22Rv1 (cell line): ENCODE measurements at regions not wholly inside any gene's neighbourhood (a gene's known extent, or its start where the extent isn't known, plus 50 kb on each side); places are given as distances from the start of the nearest gene placed in this dataset.

Experiments
- H3K27ac ChIP-seq: fragments of 450-650 bp; 2 replicates; pipeline ENCODE4 v1.5.1; 2017
- ZFX ChIP-seq: fragments of 450-650 bp; IDR thresholded peaks from 2 replicates; pipeline ENCODE4 v1.6.1; 2017; ENCODE audit warnings: antibody characterized with exemption, borderline replicate concordance
- TF ChIP-seq, protein P1 (sequence below): fragments of 450-650 bp; IDR thresholded peaks from 2 replicates; pipeline ENCODE4 v1.5.1; 2017; ENCODE audit warnings: mild to moderate bottlenecking

DNA sequence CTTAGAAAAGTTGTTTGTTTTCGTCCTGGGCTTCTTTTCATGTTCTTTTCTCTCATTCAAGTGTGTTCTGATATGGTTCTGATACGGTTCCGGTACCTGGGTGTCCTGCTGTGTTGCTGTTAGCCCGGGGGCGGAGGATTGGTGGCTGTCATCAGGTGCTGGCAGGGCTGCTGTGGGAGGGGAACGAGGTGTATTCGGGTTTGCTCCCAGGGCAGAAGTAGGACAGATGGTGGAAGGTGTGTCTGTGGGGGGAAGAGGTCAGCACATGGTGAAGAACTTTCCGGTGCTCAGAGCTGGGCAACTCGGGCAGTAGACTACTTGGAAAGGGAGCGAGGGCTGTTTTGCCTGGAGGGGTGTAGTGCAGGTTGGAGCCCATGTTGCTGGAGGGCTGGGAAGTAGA lies 70.2 kb downstream of the SLC25A47 start:
- TF ChIP-seq, protein P1, sequence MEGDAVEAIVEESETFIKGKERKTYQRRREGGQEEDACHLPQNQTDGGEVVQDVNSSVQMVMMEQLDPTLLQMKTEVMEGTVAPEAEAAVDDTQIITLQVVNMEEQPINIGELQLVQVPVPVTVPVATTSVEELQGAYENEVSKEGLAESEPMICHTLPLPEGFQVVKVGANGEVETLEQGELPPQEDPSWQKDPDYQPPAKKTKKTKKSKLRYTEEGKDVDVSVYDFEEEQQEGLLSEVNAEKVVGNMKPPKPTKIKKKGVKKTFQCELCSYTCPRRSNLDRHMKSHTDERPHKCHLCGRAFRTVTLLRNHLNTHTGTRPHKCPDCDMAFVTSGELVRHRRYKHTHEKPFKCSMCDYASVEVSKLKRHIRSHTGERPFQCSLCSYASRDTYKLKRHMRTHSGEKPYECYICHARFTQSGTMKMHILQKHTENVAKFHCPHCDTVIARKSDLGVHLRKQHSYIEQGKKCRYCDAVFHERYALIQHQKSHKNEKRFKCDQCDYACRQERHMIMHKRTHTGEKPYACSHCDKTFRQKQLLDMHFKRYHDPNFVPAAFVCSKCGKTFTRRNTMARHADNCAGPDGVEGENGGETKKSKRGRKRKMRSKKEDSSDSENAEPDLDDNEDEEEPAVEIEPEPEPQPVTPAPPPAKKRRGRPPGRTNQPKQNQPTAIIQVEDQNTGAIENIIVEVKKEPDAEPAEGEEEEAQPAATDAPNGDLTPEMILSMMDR: no peak
- TF ChIP-seq ZFX: no peak
- H3K27ac ChIP-seq: no peak overlapping the region

DNA sequence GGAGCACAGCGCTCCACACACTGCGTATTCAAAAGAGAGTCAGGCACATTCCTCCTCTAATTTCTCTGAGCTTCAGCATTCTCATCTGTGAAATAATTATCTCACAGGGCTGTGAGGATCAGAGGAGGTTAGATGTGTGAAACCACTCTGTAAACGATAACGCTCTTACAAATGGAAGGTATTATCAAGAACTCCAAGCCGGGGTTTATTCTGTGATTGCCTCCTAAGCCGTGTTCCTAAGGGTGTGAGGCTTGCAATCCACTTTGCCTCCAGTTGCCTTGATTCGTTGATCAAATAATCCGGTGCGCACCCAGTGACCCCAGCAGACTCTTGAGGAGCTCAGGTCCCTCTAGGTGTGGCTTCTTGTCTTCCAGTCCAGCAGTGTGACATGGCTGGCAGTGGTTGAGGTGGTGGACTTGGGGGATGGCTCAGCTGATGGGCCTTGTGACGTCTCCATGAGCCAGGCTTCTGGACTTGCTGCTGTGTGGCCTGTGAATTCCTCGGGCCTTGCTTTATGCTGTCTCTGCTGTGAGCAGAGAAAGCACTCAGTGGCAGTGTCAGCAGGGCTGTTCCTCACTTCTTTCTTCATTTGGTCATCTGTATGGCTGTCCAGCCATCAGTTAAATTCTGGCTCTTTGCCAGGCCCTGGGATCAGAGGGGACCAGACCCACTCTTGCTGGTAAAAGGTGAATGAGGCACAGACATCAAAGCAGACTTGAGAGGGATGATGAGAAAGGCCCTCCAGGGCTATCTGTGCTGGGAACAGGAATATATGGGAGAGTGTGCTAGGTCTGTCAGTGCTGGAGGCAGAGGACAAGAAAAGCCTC lies 71.0 kb downstream of the SLC25A47 start:
- no peak overlapping the region for H3K27ac ChIP-seq
- no peak for TF ChIP-seq ZFX
- TF ChIP-seq, protein P1: no peak

DNA sequence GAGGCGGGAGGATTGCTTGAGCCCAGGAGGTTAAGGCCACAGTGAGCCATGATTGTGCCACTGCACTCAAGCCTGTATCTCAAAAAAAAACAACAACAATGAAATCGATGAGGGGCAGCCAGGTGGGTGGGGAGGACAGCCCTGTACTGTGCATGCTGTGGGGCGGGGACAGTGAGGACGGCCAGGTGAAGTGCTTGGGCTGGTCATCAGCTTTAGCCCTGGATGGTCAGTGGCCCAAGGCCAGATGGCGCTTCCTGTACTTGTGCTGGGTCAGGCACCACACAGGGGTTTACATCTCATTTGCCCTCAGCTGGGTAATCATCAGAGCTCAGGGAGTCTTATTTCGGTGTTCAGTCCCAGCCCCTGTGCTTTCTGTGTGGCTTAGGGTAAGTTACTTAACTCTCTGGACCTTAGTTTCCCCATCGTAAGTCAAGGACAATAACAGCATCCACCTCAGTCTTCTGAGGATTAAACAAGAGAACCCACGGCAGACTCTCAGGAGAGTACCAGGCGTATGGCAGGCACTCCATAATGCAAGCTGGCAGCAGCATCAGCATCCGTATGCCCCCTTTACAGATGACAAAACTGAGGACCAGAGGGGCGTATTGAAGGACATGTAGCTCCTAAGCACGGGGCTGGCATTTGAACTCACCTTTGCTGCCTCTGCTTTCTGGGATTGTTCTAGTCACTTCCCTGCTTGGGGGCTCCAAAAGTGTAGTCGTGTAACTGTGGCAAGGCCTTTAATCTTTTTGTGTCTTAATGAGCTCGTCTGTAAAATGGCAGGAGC lies 71.9 kb downstream of the SLC25A47 start:
- TF ChIP-seq, protein P1: no peak
- TF ChIP-seq ZFX: no peak
- H3K27ac ChIP-seq: no peak overlapping the region

DNA sequence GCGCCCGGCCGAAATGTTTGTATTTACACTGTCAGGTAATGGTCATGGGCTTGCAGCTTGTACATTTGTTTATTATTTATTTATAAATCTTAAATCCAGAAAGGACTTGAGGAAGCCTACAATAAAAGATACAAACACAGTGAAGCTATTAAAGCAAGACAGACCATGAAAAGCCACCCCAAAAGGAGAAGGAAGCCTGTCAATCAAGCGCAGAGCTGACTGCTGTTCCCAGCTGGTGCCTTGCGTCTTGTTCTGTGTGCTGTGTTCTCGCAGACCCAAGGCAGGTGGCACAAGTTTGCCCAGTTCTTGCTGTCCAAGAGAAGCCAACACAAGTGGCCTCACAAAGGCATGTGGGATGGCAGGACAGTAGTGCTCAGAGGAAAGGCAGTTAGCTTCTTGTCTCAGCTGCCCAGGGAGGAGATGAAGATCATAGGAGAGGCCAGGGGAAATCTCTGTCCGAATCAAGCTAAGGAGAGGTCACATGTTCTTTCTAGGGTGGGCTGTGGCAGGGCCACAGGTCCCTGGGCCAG lies 73.2 kb downstream of the SLC25A47 start:
- TF ChIP-seq ZFX: no peak
- TF ChIP-seq, protein P1: no peak
- H3K27ac ChIP-seq: no peak overlapping the region

DNA sequence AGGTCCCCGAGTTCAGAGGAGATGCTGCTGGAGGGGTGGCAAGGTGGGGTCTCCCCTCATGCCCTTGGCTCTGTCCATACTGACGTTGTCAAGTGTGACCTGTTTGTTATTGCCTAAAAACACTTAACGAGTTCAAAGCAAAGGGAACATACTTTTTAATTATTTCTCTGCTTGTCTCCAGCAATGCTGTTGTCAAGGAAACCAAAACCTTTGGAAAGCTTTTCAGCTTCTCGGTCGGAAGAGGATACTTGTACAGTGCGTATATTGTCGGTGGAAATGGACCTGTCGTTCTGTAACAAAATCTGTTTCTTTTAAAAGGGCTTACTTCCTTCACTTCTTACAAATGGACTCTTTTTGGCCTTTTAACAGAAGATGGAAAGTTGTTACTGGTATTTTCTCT lies 73.9 kb downstream of the SLC25A47 start:
- no peak overlapping the region for H3K27ac ChIP-seq
- no peak for TF ChIP-seq ZFX
- TF ChIP-seq, protein P1: no peak

DNA sequence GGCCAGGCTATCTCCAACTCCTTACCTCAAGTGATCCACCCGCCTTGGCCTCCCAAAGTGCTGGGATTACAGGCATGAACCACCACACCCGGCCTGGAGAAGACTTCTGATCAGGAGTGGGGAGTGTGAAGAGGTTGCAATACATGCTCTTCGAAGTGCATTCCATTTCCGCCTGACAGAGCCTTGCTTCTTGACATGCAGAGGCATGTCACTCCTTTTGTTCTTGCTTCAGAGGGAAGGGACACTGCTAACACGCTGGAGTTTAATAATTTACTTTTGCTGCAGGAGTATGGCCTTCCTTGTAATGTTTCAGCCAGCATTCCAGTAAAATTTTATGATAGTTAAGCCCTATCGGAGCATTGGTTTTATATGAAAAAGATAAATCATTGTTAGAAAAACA lies 74.9 kb downstream of the SLC25A47 start:
- H3K27ac ChIP-seq: no peak overlapping the region
- TF ChIP-seq, protein P1: no peak
- no peak for TF ChIP-seq ZFX
